ENCODE measurements at regions not wholly inside any gene's neighbourhood (a gene's known extent, or its start where the extent isn't known, plus 50 kb on each side); places are given as distances from the start of the nearest gene placed in this dataset.

- H3K9me3 ChIP-seq: no peaks in the 10 kb centered on the region
- intact Hi-C loops (cut with DNase I): no loop called here
- no peak overlapping the region for H3K4me3 ChIP-seq
- H3K27me3 ChIP-seq: no peaks in the 10 kb centered on the region
- no peak for TF ChIP-seq CTCF (IDR thresholded peaks at IDR 0.05)
- ATAC-seq: no peak
- H3K36me3 ChIP-seq: no peaks in the 10 kb centered on the region
- H3K27ac ChIP-seq: no peak overlapping the region
- no peaks in the 10 kb centered on the region for H3K4me1 ChIP-seq
- no peak for DNase-seq
Observed at GRCh38 chr2:198880421-198880820, 577.3 kb downstream of the SATB2 start.

GRCh38 chr2:198874472-198874858, 583.3 kb downstream of the SATB2 start:
- no peaks in the 10 kb centered on the region for H3K4me1 ChIP-seq
- H3K9me3 ChIP-seq: no peaks in the 10 kb centered on the region
- no peak overlapping the region for H3K4me3 ChIP-seq
- intact Hi-C loops (cut with DNase I): no loop called here
- ATAC-seq: no peak
- DNase-seq: no peak
- H3K27ac ChIP-seq: no peak overlapping the region
- TF ChIP-seq CTCF (IDR thresholded peaks at IDR 0.05): no peak
- no peaks in the 10 kb centered on the region for H3K27me3 ChIP-seq
- H3K36me3 ChIP-seq: no peaks in the 10 kb centered on the region

GRCh38 chr2:198873503-198874471, 584.0 kb downstream of the SATB2 start:
- no peak for DNase-seq
- H3K27me3 ChIP-seq: no peaks in the 10 kb centered on the region
- H3K36me3 ChIP-seq: no peaks in the 10 kb centered on the region
- H3K27ac ChIP-seq: no peak overlapping the region
- no peak for ATAC-seq
- intact Hi-C loops (cut with DNase I): no loop called here
- no peaks in the 10 kb centered on the region for H3K4me1 ChIP-seq
- no peak overlapping the region for H3K4me3 ChIP-seq
- no peak for TF ChIP-seq CTCF (IDR thresholded peaks at IDR 0.05)
- H3K9me3 ChIP-seq: no peaks in the 10 kb centered on the region

GRCh38 chr2:198863655-198864054, 594.1 kb downstream of the SATB2 start:
- intact Hi-C loops (cut with DNase I): no loop called here
- no peak for TF ChIP-seq CTCF (IDR thresholded peaks at IDR 0.05)
- ATAC-seq (no peak), DNase-seq (no peak)
- no peaks in the 10 kb centered on the region for H3K9me3 ChIP-seq
- no peaks in the 10 kb centered on the region for H3K27me3 ChIP-seq
- no peaks in the 10 kb centered on the region for H3K36me3 ChIP-seq
- H3K27ac ChIP-seq: no peak overlapping the region
- no peaks in the 10 kb centered on the region for H3K4me1 ChIP-seq
- H3K4me3 ChIP-seq: no peak overlapping the region

- DNase-seq: no peak
- H3K4me1 ChIP-seq: no peaks in the 10 kb centered on the region
- no peak overlapping the region for H3K27ac ChIP-seq
- no peak for TF ChIP-seq CTCF (IDR thresholded peaks at IDR 0.05)
- intact Hi-C loops (cut with DNase I): no loop called here
- H3K9me3 ChIP-seq: no peaks in the 10 kb centered on the region
- H3K36me3 ChIP-seq: no peaks in the 10 kb centered on the region
- H3K4me3 ChIP-seq: no peak overlapping the region
- H3K27me3 ChIP-seq: no peaks in the 10 kb centered on the region
- no peak for ATAC-seq
Observed at GRCh38 chr2:198861080-198861479, 596.7 kb downstream of the SATB2 start.
